ENCODE measurements at regions not wholly inside any gene's neighbourhood (a gene's known extent, or its start where the extent isn't known, plus 50 kb on each side); places are given as distances from the start of the nearest gene placed in this dataset.

DNA sequence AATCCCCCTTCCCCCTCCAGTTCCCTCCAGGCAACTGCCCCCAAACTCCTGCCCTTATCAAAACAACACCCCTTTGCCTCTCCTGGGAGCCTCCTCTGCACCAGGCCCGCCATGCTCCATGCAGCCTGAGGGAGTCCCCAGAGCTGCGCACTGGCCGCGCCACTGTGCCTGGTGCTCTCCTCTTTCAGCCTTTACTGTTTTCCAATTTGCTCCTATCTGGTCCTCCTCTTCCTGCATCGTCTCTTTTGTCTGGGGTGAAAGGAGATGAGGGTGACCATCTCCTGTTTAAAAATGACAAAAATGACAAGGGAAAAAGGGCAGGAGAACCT, 165.8 kb upstream of the ADCY1 start:
- no TSS peak for BruUV-seq (replicated peaks)
- TF ChIP-seq FOS (IDR thresholded peaks at IDR 0.05; ENCODE audit: borderline replicate concordance, extremely low read depth, insufficient read length) (no peak), EZH2 (IDR thresholded peaks at IDR 0.05; ENCODE audit: borderline replicate concordance, control insufficient read depth, low read depth, low read length) (no peak), NR2C2 (IDR thresholded peaks at IDR 0.05; ENCODE audit: borderline replicate concordance, control insufficient read depth, insufficient read length, low read depth) (no peak), MYB (IDR thresholded peaks at IDR 0.05; ENCODE audit: borderline replicate concordance, low read depth, low read length) (no peak), MTA3 (IDR thresholded peaks at IDR 0.05; ENCODE audit: borderline replicate concordance, low read length) (no peak)
- Histone ChIP-seq H3K27ac (ENCODE audit: control insufficient read depth, insufficient read depth) (no peak overlapping the region), H3K9ac (ENCODE audit: control insufficient read depth, insufficient read depth, low read length) (no peak overlapping the region), H3K4me1 (ENCODE audit: control insufficient read depth, insufficient read depth, low read length) (no peaks in the 10 kb centered on the region), H2AFZ (ENCODE audit: control insufficient read depth, low read depth, low read length) (no peak overlapping the region), H4K20me1 (ENCODE audit: control insufficient read depth, insufficient read depth) (no peaks in the 10 kb centered on the region), H3K4me2 (ENCODE audit: control insufficient read depth, insufficient read depth) (no peak overlapping the region), H3K79me2 (ENCODE audit: control insufficient read depth, insufficient read depth, low read length) (no peaks in the 10 kb centered on the region), H3K4me3 (no peak overlapping the region), H3K27me3 (replicated peaks in 1 of 2; ENCODE audit: control insufficient read depth in 2 of 2, insufficient read depth in 2 of 2, low read length in 1 of 2) (no peaks in the 10 kb centered on the region; a peak in 1 of 4 replicates), H3K36me3 (ENCODE audit: control insufficient read depth in 2 of 2, insufficient read depth in 2 of 2, low read length in 1 of 2) (no peaks in the 10 kb centered on the region), H3K9me3 (replicated peaks; ENCODE audit: control insufficient read depth, insufficient read depth, low read length) (no peaks in the 10 kb centered on the region; the same call in 2 of the 3 replicates)
- POLR2A ChIA-PET, result no interaction called here
- in situ Hi-C loops (cut with MboI) (no loop called here), intact Hi-C loops (cut with micrococcal nuclease; ENCODE audit: unreplicated experiment) (no loop called here)
- RAD21 ChIA-PET (ENCODE audit: unreplicated experiment), result no interaction called here
- ATAC-seq, result no peak
- no peak for FAIRE-seq
- DNase-seq (ENCODE audit: low read depth, low spot score), result no peak
- 63% methylated on average over 5 of the region's 5 CpGs for whole genome bisulfite sequencing (ENCODE audit: insufficient coverage, insufficient replicate concordance, low lambda C conversion rate, missing lambda C conversion rate)
- SMC1A ChIA-PET (ENCODE audit: uncharacterized antibody, unreplicated experiment), result no interaction called here
- CTCF ChIA-PET, result no interaction called here

DNA sequence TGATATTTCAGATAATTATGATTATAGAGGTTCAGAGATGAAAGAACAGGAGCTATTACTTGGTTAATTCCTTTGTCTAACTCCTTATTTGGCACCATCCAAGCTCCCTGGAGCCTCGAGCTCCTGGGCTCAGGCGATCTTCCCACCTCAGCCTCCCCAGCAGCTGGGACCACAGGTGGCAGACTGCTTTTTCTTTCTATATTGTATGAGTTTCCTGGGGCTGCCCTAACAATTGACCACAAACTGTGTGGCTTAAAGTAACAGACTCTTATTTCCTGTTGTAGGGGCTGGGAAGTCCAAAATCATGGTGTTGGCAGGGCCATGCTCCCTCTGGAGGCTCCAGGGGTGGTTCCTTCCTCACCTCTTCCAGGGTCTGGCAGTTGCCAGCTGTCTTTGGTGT, 163.3 kb upstream of the ADCY1 start:
- Histone ChIP-seq H3K9me3 (replicated peaks; ENCODE audit: control insufficient read depth, insufficient read depth, low read length) (no peaks in the 10 kb centered on the region; the same call in 2 of the 3 replicates), H3K4me2 (ENCODE audit: control insufficient read depth, insufficient read depth) (no peak overlapping the region), H2AFZ (ENCODE audit: control insufficient read depth, low read depth, low read length) (no peak overlapping the region), H3K79me2 (ENCODE audit: control insufficient read depth, insufficient read depth, low read length) (no peaks in the 10 kb centered on the region), H3K4me3 (no peak overlapping the region), H3K36me3 (ENCODE audit: control insufficient read depth in 2 of 2, insufficient read depth in 2 of 2, low read length in 1 of 2) (no peaks in the 10 kb centered on the region), H3K27me3 (replicated peaks in 1 of 2; ENCODE audit: control insufficient read depth in 2 of 2, insufficient read depth in 2 of 2, low read length in 1 of 2) (no peaks in the 10 kb centered on the region; a peak in 1 of 4 replicates), H3K27ac (ENCODE audit: control insufficient read depth, insufficient read depth) (no peak overlapping the region), H3K4me1 (ENCODE audit: control insufficient read depth, insufficient read depth, low read length) (no peaks in the 10 kb centered on the region), H3K9ac (ENCODE audit: control insufficient read depth, insufficient read depth, low read length) (no peak overlapping the region), H4K20me1 (ENCODE audit: control insufficient read depth, insufficient read depth) (no peaks in the 10 kb centered on the region)
- intact Hi-C loops (cut with micrococcal nuclease; ENCODE audit: unreplicated experiment), result no loop called here
- no peak for FAIRE-seq
- ATAC-seq, result no peak
- no peak for TF ChIP-seq IKZF1 (conservative IDR thresholded peaks at IDR 0.05)
- no peak for TF ChIP-seq HCFC1 (IDR thresholded peaks at IDR 0.05; ENCODE audit: low read length)
- TF ChIP-seq MLLT1 (IDR thresholded peaks at IDR 0.05), result no peak
- no peak for TF ChIP-seq CEBPB (IDR thresholded peaks at IDR 0.05; ENCODE audit: borderline replicate concordance in 1 of 2, low read depth in 2 of 2, low read length in 2 of 2)
- no peak for TF ChIP-seq BRCA1 (IDR thresholded peaks at IDR 0.05; ENCODE audit: low read depth, low read length)
- no peak for TF ChIP-seq HDAC2 (IDR thresholded peaks at IDR 0.05)
- no peak for TF ChIP-seq POLR2AphosphoS2 (IDR thresholded peaks at IDR 0.05; ENCODE audit: low read depth, low read length)
- no peak for TF ChIP-seq RELA (IDR thresholded peaks at IDR 0.05; ENCODE audit: borderline replicate concordance, partially characterized antibody)
- TF ChIP-seq BCL11A (IDR thresholded peaks at IDR 0.05; ENCODE audit: low read depth, low read length), result no peak
- no peak for TF ChIP-seq MEF2B (IDR thresholded peaks at IDR 0.05; ENCODE audit: partially characterized antibody, poor library complexity, severe bottlenecking)
- TF ChIP-seq ETV6 (conservative IDR thresholded peaks at IDR 0.05 in 1 of 2, IDR thresholded peaks at IDR 0.05 in 1 of 2; ENCODE audit: borderline replicate concordance in 1 of 2, low read depth in 1 of 2), result no peak
- in situ Hi-C loops (cut with MboI), result no loop called here
- WGBS (ENCODE audit: insufficient coverage, insufficient replicate concordance, low lambda C conversion rate, missing lambda C conversion rate), result 3% methylated on average over 2 of the region's 2 CpGs
- BruUV-seq (replicated peaks), result no TSS peak
- DNase-seq (ENCODE audit: low read depth, low spot score), result no peak
- ChIA-PET SMC1A (ENCODE audit: uncharacterized antibody, unreplicated experiment) (no interaction called here), CTCF (no interaction called here), POLR2A (no interaction called here), RAD21 (ENCODE audit: unreplicated experiment) (no interaction called here)

Measured in GM12878 (cell line).